ENCODE measurements at regions not wholly inside any gene's neighbourhood (a gene's known extent, or its start where the extent isn't known, plus 50 kb on each side); places are given as distances from the start of the nearest gene placed in this dataset.

DNA sequence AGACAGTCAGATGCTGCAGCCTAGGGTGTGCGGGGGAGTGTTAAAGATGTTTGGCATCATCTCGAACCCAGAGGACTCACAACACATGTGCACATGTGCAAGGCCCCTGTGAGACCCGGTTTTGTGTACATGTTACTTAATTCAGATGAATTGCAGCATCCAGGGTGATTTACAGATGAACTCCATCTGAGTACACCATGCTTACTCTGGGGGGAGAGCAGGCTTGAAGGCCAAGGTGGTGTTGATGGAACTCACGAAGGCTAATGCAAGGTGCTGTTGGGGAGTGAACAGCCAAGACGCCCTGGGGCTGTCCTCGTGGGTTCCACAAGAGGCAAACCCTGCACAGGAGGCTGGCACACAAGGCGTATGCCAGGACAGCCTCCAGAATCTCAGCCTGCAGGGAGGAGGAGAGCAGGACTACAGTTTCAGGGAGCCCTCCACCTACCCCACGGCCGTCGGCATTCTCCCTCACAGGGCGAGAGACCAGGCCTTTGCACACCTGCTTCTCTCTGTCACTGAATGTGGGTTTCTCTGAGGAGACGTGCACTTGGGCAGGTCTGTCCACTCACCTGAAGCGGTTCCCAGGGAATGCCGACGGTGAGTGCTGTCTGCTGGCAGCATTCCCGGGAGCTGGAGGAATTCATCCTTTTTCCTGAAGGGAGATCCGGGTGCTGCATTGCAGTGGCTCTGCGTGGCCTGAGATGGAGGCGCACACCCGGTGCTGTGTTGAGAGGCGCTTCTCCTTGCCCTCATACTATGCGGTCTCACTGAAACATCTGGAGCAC, 178.5 kb upstream of the RNF32 start:
- no peaks in the 10 kb centered on the region for H3K27me3 ChIP-seq (ENCODE audit: control insufficient read depth, insufficient read depth, low read length)
- DNase-seq (no peak), FAIRE-seq (no peak)
- no peak overlapping the region for H3K27ac ChIP-seq (ENCODE audit: low read depth in 2 of 2, low read length in 2 of 2)
- H3K4me3 ChIP-seq (ENCODE audit: low read length in 3 of 3): no peak overlapping the region
- H3K9me3 ChIP-seq (ENCODE audit: control insufficient read depth in 2 of 3, insufficient read depth in 1 of 3, low read length in 3 of 3): no peaks in the 10 kb centered on the region
- no peaks in the 10 kb centered on the region for H3K36me3 ChIP-seq (ENCODE audit: control insufficient read depth in 2 of 3, insufficient read depth in 3 of 3, low read length in 3 of 3)
- intact Hi-C loops (cut with DNase I): no loop called here
- H3K9ac ChIP-seq (ENCODE audit: low read length in 3 of 3): no peak overlapping the region
- peaks cover 0 to 2% (median 0%) of the 10 kb centered on the region in 3 donors for H3K4me1 ChIP-seq (ENCODE audit: control insufficient read depth in 2 of 3, insufficient read depth in 2 of 3, low read depth in 1 of 3, low read length in 3 of 3)
- TF ChIP-seq, protein P1, sequence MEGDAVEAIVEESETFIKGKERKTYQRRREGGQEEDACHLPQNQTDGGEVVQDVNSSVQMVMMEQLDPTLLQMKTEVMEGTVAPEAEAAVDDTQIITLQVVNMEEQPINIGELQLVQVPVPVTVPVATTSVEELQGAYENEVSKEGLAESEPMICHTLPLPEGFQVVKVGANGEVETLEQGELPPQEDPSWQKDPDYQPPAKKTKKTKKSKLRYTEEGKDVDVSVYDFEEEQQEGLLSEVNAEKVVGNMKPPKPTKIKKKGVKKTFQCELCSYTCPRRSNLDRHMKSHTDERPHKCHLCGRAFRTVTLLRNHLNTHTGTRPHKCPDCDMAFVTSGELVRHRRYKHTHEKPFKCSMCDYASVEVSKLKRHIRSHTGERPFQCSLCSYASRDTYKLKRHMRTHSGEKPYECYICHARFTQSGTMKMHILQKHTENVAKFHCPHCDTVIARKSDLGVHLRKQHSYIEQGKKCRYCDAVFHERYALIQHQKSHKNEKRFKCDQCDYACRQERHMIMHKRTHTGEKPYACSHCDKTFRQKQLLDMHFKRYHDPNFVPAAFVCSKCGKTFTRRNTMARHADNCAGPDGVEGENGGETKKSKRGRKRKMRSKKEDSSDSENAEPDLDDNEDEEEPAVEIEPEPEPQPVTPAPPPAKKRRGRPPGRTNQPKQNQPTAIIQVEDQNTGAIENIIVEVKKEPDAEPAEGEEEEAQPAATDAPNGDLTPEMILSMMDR (IDR thresholded peaks at IDR 0.05; ENCODE audit: borderline replicate concordance, extremely low read depth, insufficient read depth): no peak

DNA sequence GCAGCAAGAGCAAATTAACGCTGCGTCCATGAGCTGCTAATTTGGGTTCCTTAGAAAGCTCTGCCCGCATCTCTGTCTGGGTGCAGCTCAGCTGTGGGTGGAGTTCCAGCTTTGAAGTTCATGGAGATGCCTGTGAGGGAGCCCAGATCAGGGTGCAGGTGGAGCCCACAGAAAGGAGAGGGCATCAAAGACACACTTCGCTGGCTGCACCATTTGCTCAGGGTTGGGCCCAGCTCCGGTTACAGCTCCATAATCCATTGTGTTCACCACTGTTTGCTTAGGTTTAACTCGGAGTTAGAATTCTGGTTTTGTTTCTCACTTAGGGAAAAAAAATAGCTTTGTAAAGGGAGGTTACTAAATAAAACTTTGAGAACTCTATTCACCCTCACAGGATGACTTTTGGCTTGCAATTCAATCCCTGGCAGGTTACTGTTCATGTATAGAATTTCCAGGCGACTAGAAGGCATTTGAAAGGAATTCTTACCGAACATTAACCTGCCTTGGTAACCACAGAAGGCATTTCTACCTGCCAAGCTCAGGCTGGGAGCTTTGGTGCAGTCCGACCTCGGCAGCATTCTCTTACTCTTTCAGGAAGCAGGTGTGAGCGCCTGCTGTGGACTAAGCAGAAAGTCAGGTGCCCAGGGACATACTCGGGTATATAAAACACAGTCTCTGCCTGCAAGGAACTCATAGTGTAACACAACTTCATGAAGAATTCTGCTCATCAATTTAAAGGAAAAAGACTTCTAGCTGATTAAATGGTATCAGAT, 179.5 kb upstream of the RNF32 start:
- FAIRE-seq (no peak), DNase-seq (peak in 3 of 5 donors; percentile 50 to 70 (median 70))
- no peak overlapping the region for H3K4me3 ChIP-seq (ENCODE audit: low read length in 3 of 3)
- H3K9me3 ChIP-seq (ENCODE audit: control insufficient read depth in 2 of 3, insufficient read depth in 1 of 3, low read length in 3 of 3): no peaks in the 10 kb centered on the region
- peaks cover 0 to 4% (median 0%) of the 10 kb centered on the region in 3 donors for H3K4me1 ChIP-seq (ENCODE audit: control insufficient read depth in 2 of 3, insufficient read depth in 2 of 3, low read depth in 1 of 3, low read length in 3 of 3)
- H3K27ac ChIP-seq (ENCODE audit: low read depth in 2 of 2, low read length in 2 of 2): no peak overlapping the region
- no peaks in the 10 kb centered on the region for H3K36me3 ChIP-seq (ENCODE audit: control insufficient read depth in 2 of 3, insufficient read depth in 3 of 3, low read length in 3 of 3)
- no peaks in the 10 kb centered on the region for H3K27me3 ChIP-seq (ENCODE audit: control insufficient read depth, insufficient read depth, low read length)
- H3K9ac ChIP-seq (ENCODE audit: low read length in 3 of 3): no peak overlapping the region
- intact Hi-C loops (cut with DNase I): no loop called here
- TF ChIP-seq, protein P1 (IDR thresholded peaks at IDR 0.05; ENCODE audit: borderline replicate concordance, extremely low read depth, insufficient read depth): no peak

DNA sequence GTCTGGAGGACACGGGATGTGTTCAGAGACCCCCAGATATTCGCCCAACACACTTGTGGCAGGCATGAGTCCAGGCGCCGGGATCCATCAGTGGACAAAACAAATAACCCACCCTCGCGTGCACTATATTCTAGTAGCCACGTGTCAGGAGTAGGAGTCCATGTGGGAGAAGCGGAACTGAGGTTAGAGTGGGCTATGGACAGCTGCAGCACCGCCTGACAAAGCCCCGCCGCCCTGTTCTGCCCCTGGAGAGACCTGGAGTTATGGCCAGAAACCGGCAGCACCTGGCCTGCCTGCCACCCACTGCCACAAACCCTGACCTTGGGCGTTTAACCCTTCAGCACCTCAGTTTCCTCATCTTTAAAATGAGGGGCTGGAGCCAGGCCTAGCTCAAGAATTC, 181.0 kb upstream of the RNF32 start:
- no peaks in the 10 kb centered on the region for H3K9me3 ChIP-seq (ENCODE audit: control insufficient read depth in 2 of 3, insufficient read depth in 1 of 3, low read length in 3 of 3)
- H3K27ac ChIP-seq (ENCODE audit: low read depth in 2 of 2, low read length in 2 of 2): no peak overlapping the region
- intact Hi-C loops (cut with DNase I): no loop called here
- DNase-seq (no peak), FAIRE-seq (no peak)
- peaks cover 0 to 4% (median 0%) of the 10 kb centered on the region in 3 donors for H3K4me1 ChIP-seq (ENCODE audit: control insufficient read depth in 2 of 3, insufficient read depth in 2 of 3, low read depth in 1 of 3, low read length in 3 of 3)
- H3K4me3 ChIP-seq (ENCODE audit: low read length in 3 of 3): no peak overlapping the region
- TF ChIP-seq, protein P1 (IDR thresholded peaks at IDR 0.05; ENCODE audit: borderline replicate concordance, extremely low read depth, insufficient read depth): no peak
- H3K36me3 ChIP-seq (ENCODE audit: control insufficient read depth in 2 of 3, insufficient read depth in 3 of 3, low read length in 3 of 3): no peaks in the 10 kb centered on the region
- H3K27me3 ChIP-seq (ENCODE audit: control insufficient read depth, insufficient read depth, low read length): no peaks in the 10 kb centered on the region
- no peak overlapping the region for H3K9ac ChIP-seq (ENCODE audit: low read length in 3 of 3)

Measured in kidney (tissue), 13 donors.